ENCODE measurements at regions not wholly inside any gene's neighbourhood (a gene's known extent, or its start where the extent isn't known, plus 50 kb on each side); places are given as distances from the start of the nearest gene placed in this dataset.

DNA sequence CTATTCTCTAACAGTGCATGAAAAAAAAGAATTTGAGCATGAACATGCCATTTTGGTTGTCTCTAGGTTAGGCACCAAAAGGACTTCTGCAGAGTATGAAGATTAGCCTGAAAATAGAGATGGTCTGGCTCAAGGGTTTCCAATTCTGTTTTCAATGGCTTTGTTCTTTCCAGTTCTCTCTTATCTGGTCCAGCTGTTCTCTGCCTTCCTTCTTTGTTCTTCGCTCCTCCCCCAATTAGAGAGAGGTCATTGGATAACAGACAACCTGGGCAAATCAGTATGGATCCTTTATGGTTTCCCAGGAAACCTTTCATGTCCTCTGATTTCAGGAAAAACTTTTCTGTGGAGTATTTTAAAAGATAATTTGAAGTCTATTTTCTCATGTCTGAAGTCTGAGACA lies 623.4 kb downstream of the PCDH17 start:
- DNase-seq (ENCODE audit: low read depth, low spot score), result no peak
- H3K4me3 ChIP-seq (ENCODE audit: low read depth, low read length), result no peak overlapping the region
- in situ Hi-C loops (cut with HindIII; ENCODE audit: low sequenced_read_pairs), result no loop called here
- TF ChIP-seq, protein P1, sequence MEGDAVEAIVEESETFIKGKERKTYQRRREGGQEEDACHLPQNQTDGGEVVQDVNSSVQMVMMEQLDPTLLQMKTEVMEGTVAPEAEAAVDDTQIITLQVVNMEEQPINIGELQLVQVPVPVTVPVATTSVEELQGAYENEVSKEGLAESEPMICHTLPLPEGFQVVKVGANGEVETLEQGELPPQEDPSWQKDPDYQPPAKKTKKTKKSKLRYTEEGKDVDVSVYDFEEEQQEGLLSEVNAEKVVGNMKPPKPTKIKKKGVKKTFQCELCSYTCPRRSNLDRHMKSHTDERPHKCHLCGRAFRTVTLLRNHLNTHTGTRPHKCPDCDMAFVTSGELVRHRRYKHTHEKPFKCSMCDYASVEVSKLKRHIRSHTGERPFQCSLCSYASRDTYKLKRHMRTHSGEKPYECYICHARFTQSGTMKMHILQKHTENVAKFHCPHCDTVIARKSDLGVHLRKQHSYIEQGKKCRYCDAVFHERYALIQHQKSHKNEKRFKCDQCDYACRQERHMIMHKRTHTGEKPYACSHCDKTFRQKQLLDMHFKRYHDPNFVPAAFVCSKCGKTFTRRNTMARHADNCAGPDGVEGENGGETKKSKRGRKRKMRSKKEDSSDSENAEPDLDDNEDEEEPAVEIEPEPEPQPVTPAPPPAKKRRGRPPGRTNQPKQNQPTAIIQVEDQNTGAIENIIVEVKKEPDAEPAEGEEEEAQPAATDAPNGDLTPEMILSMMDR (IDR thresholded peaks at IDR 0.05; ENCODE audit: low read depth, low read length), result no peak

DNA sequence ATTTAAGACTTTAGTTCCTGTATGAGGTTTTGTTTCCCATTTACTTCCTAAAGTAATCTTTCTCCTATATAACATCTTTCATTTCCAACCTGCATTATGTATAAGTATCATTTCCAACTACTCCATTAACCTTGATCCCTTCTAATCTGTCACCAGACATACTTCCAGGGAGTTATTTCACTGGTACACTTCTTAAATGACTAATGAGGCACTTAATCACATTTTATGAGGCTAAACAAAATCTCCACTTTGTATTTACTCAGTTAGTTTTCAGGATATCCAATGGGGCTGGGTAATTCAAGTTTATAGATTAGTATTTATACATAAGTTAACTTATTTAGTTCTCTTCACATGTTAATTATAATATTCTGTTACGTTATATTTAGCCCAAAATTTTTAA lies 634.7 kb downstream of the PCDH17 start:
- no peak overlapping the region for H3K4me3 ChIP-seq (ENCODE audit: low read depth, low read length)
- in situ Hi-C loops (cut with HindIII; ENCODE audit: low sequenced_read_pairs), result no loop called here
- DNase-seq (ENCODE audit: low read depth, low spot score), result no peak
- TF ChIP-seq, protein P1 (IDR thresholded peaks at IDR 0.05; ENCODE audit: low read depth, low read length), result no peak

- no peak for DNase-seq (ENCODE audit: low read depth, low spot score)
- in situ Hi-C loops (cut with HindIII; ENCODE audit: low sequenced_read_pairs), result no loop called here
- H3K4me3 ChIP-seq (ENCODE audit: low read depth, low read length), result no peak overlapping the region
- TF ChIP-seq, protein P1 (IDR thresholded peaks at IDR 0.05; ENCODE audit: low read depth, low read length), result no peak
Measured at GRCh38 chr13:58298556-58299135, 667.1 kb downstream of the PCDH17 start.

GRCh38 chr13:58300224-58300623 lies 668.7 kb downstream of the PCDH17 start:
- TF ChIP-seq, protein P1 (IDR thresholded peaks at IDR 0.05; ENCODE audit: low read depth, low read length), result no peak
- in situ Hi-C loops (cut with HindIII; ENCODE audit: low sequenced_read_pairs), result no loop called here
- peak; percentile 17 for DNase-seq (ENCODE audit: low read depth, low spot score)
- H3K4me3 ChIP-seq (ENCODE audit: low read depth, low read length), result no peak overlapping the region

DNA sequence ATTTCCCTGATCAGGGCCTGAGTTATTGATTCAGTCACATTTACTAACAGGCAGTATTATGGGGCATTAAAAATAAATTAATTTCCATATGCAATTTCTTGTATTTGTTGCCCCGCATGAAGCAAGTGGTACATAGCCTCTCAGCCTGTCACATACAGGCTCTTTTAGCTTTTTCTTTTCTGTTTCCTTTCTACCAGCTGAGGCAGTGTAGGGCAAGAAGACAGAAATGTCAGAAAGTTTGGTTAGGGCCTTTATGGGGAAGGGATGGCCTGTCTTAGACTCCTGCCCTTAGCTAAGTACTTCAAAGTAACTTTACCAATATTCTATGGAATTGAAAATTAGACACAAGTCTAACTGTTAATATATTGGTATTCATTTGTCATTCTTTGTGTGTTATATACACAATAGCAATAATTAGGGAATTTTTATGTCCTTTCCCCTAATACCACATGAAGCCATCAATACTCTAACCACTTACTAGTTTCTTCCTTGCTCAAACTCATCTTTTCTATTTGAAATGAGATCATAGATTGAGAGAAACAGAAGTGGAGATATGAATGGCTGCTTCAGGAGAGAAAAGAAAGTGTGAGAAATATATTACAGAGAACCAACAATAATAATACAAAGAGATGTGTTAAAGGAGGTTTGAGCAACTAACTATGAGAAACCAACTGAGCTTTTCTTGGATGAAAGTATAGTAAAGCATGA lies 669.6 kb downstream of the PCDH17 start:
- no peak overlapping the region for H3K4me3 ChIP-seq (ENCODE audit: low read depth, low read length)
- no peak for DNase-seq (ENCODE audit: low read depth, low spot score)
- in situ Hi-C loops (cut with HindIII; ENCODE audit: low sequenced_read_pairs), result no loop called here
- TF ChIP-seq, protein P1 (IDR thresholded peaks at IDR 0.05; ENCODE audit: low read depth, low read length), result no peak

GRCh38 chr13:58302349-58302748 lies 670.8 kb downstream of the PCDH17 start:
- DNase-seq (ENCODE audit: low read depth, low spot score), result no peak
- TF ChIP-seq, protein P1 (IDR thresholded peaks at IDR 0.05; ENCODE audit: low read depth, low read length), result no peak
- in situ Hi-C loops (cut with HindIII; ENCODE audit: low sequenced_read_pairs), result no loop called here
- no peak overlapping the region for H3K4me3 ChIP-seq (ENCODE audit: low read depth, low read length)
